ENCODE measurements at regions not wholly inside any gene's neighbourhood (a gene's known extent, or its start where the extent isn't known, plus 50 kb on each side); places are given as distances from the start of the nearest gene placed in this dataset.

GRCh38 chr22:44404341-44405020 is 91.7 kb upstream of the SHISAL1 start:
- H2BK120ac ChIP-seq (ENCODE audit: insufficient read depth, low read length, poor library complexity): no peak overlapping the region
- H4K91ac ChIP-seq (ENCODE audit: low read depth, low read length): no peak overlapping the region
- no peaks in the 10 kb centered on the region for H3K27me3 ChIP-seq (ENCODE audit: insufficient read depth, low read length)
- H3K4me2 ChIP-seq (ENCODE audit: low read length): no peak overlapping the region
- no peak overlapping the region for H2AFZ ChIP-seq (ENCODE audit: insufficient read depth, low read length, poor library complexity)
- no peak overlapping the region for H4K12ac ChIP-seq (ENCODE audit: low read depth, low read length)
- H3K4ac ChIP-seq (ENCODE audit: low read depth, low read length): no peak overlapping the region
- H2BK5ac ChIP-seq (ENCODE audit: low read depth, low read length, poor library complexity): no peak overlapping the region
- no peaks in the 10 kb centered on the region for H3K79me1 ChIP-seq (ENCODE audit: low read length)
- DNase-seq: no peak
- no peak overlapping the region for H3K9ac ChIP-seq (ENCODE audit: low read length)
- no peaks in the 10 kb centered on the region for H3K36me3 ChIP-seq (ENCODE audit: control insufficient read depth in 1 of 2, insufficient read depth in 2 of 2, low read length in 2 of 2)
- H3K14ac ChIP-seq (ENCODE audit: low read length): no peak overlapping the region
- no peaks in the 10 kb centered on the region for H3K4me1 ChIP-seq (ENCODE audit: control insufficient read depth in 1 of 2, insufficient read depth in 2 of 2, low read length in 2 of 2)
- H4K8ac ChIP-seq (ENCODE audit: low read depth, low read length): no peak overlapping the region
- no peak overlapping the region for H3K23ac ChIP-seq (ENCODE audit: low read length)
- H3K18ac ChIP-seq (ENCODE audit: low read length): no peak overlapping the region
- WGBS (ENCODE audit: extremely low coverage, insufficient coverage, insufficient read length): no CpG with 5 or more reads among the region's 16 CpGs
- no peak overlapping the region for H3K27ac ChIP-seq (ENCODE audit: low read depth, low read length)
- H3K9me3 ChIP-seq (ENCODE audit: insufficient read depth, low read depth, low read length): peaks cover 7% of the 10 kb centered on the region
- H3K4me3 ChIP-seq (ENCODE audit: low read depth, low read length): no peak overlapping the region
- no peak overlapping the region for H2AK5ac ChIP-seq (ENCODE audit: low read length)
- no peak overlapping the region for H2BK12ac ChIP-seq (ENCODE audit: low read length)
- no peaks in the 10 kb centered on the region for H3K79me2 ChIP-seq (ENCODE audit: control insufficient read depth, insufficient read depth, low read length, poor library complexity)

- no peak overlapping the region for H2BK5ac ChIP-seq (ENCODE audit: low read depth, low read length, poor library complexity)
- DNase-seq: no peak
- H3K18ac ChIP-seq (ENCODE audit: low read length): no peak overlapping the region
- no peaks in the 10 kb centered on the region for H3K4me1 ChIP-seq (ENCODE audit: control insufficient read depth in 1 of 2, insufficient read depth in 2 of 2, low read length in 2 of 2)
- H2BK120ac ChIP-seq (ENCODE audit: insufficient read depth, low read length, poor library complexity): no peak overlapping the region
- no peak overlapping the region for H3K23ac ChIP-seq (ENCODE audit: low read length)
- H4K91ac ChIP-seq (ENCODE audit: low read depth, low read length): no peak overlapping the region
- H2AK5ac ChIP-seq (ENCODE audit: low read length): no peak overlapping the region
- no peak overlapping the region for H3K4me3 ChIP-seq (ENCODE audit: low read depth, low read length)
- no peaks in the 10 kb centered on the region for H3K79me2 ChIP-seq (ENCODE audit: control insufficient read depth, insufficient read depth, low read length, poor library complexity)
- H3K9ac ChIP-seq (ENCODE audit: low read length): no peak overlapping the region
- H3K36me3 ChIP-seq (ENCODE audit: control insufficient read depth in 1 of 2, insufficient read depth in 2 of 2, low read length in 2 of 2): no peaks in the 10 kb centered on the region
- H3K4ac ChIP-seq (ENCODE audit: low read depth, low read length): no peak overlapping the region
- no CpG with 5 or more reads among the region's 10 CpGs for WGBS (ENCODE audit: extremely low coverage, insufficient coverage, insufficient read length)
- no peak overlapping the region for H4K12ac ChIP-seq (ENCODE audit: low read depth, low read length)
- no peak overlapping the region for H3K14ac ChIP-seq (ENCODE audit: low read length)
- no peak overlapping the region for H2BK12ac ChIP-seq (ENCODE audit: low read length)
- no peak overlapping the region for H2AFZ ChIP-seq (ENCODE audit: insufficient read depth, low read length, poor library complexity)
- no peak overlapping the region for H3K4me2 ChIP-seq (ENCODE audit: low read length)
- no peaks in the 10 kb centered on the region for H3K79me1 ChIP-seq (ENCODE audit: low read length)
- no peak overlapping the region for H4K8ac ChIP-seq (ENCODE audit: low read depth, low read length)
- H3K27ac ChIP-seq (ENCODE audit: low read depth, low read length): no peak overlapping the region
- H3K9me3 ChIP-seq (ENCODE audit: insufficient read depth, low read depth, low read length): peaks cover 8% of the 10 kb centered on the region
- H3K27me3 ChIP-seq (ENCODE audit: insufficient read depth, low read length): no peaks in the 10 kb centered on the region
Observed at GRCh38 chr22:44403602-44404329, 91.0 kb upstream of the SHISAL1 start.

- no peak overlapping the region for H3K4me2 ChIP-seq (ENCODE audit: low read length)
- no peaks in the 10 kb centered on the region for H3K79me2 ChIP-seq (ENCODE audit: control insufficient read depth, insufficient read depth, low read length, poor library complexity)
- H3K4me3 ChIP-seq (ENCODE audit: low read depth, low read length): no peak overlapping the region
- H2BK12ac ChIP-seq (ENCODE audit: low read length): no peak overlapping the region
- no peak overlapping the region for H4K91ac ChIP-seq (ENCODE audit: low read depth, low read length)
- no peak for DNase-seq
- no peak overlapping the region for H3K27ac ChIP-seq (ENCODE audit: low read depth, low read length)
- H2AFZ ChIP-seq (ENCODE audit: insufficient read depth, low read length, poor library complexity): no peak overlapping the region
- H3K4ac ChIP-seq (ENCODE audit: low read depth, low read length): no peak overlapping the region
- H3K14ac ChIP-seq (ENCODE audit: low read length): no peak overlapping the region
- no peak overlapping the region for H2AK5ac ChIP-seq (ENCODE audit: low read length)
- H4K12ac ChIP-seq (ENCODE audit: low read depth, low read length): no peak overlapping the region
- no peak overlapping the region for H2BK120ac ChIP-seq (ENCODE audit: insufficient read depth, low read length, poor library complexity)
- no peaks in the 10 kb centered on the region for H3K4me1 ChIP-seq (ENCODE audit: control insufficient read depth in 1 of 2, insufficient read depth in 2 of 2, low read length in 2 of 2)
- H4K8ac ChIP-seq (ENCODE audit: low read depth, low read length): no peak overlapping the region
- no peaks in the 10 kb centered on the region for H3K79me1 ChIP-seq (ENCODE audit: low read length)
- H3K18ac ChIP-seq (ENCODE audit: low read length): no peak overlapping the region
- no peak overlapping the region for H3K23ac ChIP-seq (ENCODE audit: low read length)
- H3K9me3 ChIP-seq (ENCODE audit: insufficient read depth, low read depth, low read length): peaks cover 8% of the 10 kb centered on the region
- no peak overlapping the region for H2BK5ac ChIP-seq (ENCODE audit: low read depth, low read length, poor library complexity)
- WGBS (ENCODE audit: extremely low coverage, insufficient coverage, insufficient read length): no CpG with 5 or more reads among the region's 5 CpGs
- no peaks in the 10 kb centered on the region for H3K36me3 ChIP-seq (ENCODE audit: control insufficient read depth in 1 of 2, insufficient read depth in 2 of 2, low read length in 2 of 2)
- no peaks in the 10 kb centered on the region for H3K27me3 ChIP-seq (ENCODE audit: insufficient read depth, low read length)
- no peak overlapping the region for H3K9ac ChIP-seq (ENCODE audit: low read length)
Observed at GRCh38 chr22:44403166-44403565, 90.4 kb upstream of the SHISAL1 start.

- no peak overlapping the region for H4K12ac ChIP-seq (ENCODE audit: low read depth, low read length)
- H4K91ac ChIP-seq (ENCODE audit: low read depth, low read length): no peak overlapping the region
- H2AK5ac ChIP-seq (ENCODE audit: low read length): no peak overlapping the region
- peaks cover 8% of the 10 kb centered on the region for H3K9me3 ChIP-seq (ENCODE audit: insufficient read depth, low read depth, low read length)
- no peak overlapping the region for H3K18ac ChIP-seq (ENCODE audit: low read length)
- H3K27ac ChIP-seq (ENCODE audit: low read depth, low read length): no peak overlapping the region
- no peak overlapping the region for H2BK5ac ChIP-seq (ENCODE audit: low read depth, low read length, poor library complexity)
- no peak overlapping the region for H3K23ac ChIP-seq (ENCODE audit: low read length)
- no peaks in the 10 kb centered on the region for H3K79me1 ChIP-seq (ENCODE audit: low read length)
- no peak overlapping the region for H4K8ac ChIP-seq (ENCODE audit: low read depth, low read length)
- H3K4me2 ChIP-seq (ENCODE audit: low read length): no peak overlapping the region
- H3K79me2 ChIP-seq (ENCODE audit: control insufficient read depth, insufficient read depth, low read length, poor library complexity): no peaks in the 10 kb centered on the region
- no peak for DNase-seq
- no peak overlapping the region for H2AFZ ChIP-seq (ENCODE audit: insufficient read depth, low read length, poor library complexity)
- no CpG with 5 or more reads among the region's 10 CpGs for WGBS (ENCODE audit: extremely low coverage, insufficient coverage, insufficient read length)
- no peak overlapping the region for H3K4ac ChIP-seq (ENCODE audit: low read depth, low read length)
- no peaks in the 10 kb centered on the region for H3K36me3 ChIP-seq (ENCODE audit: control insufficient read depth in 1 of 2, insufficient read depth in 2 of 2, low read length in 2 of 2)
- no peak overlapping the region for H3K4me3 ChIP-seq (ENCODE audit: low read depth, low read length)
- no peak overlapping the region for H3K14ac ChIP-seq (ENCODE audit: low read length)
- no peaks in the 10 kb centered on the region for H3K4me1 ChIP-seq (ENCODE audit: control insufficient read depth in 1 of 2, insufficient read depth in 2 of 2, low read length in 2 of 2)
- H3K9ac ChIP-seq (ENCODE audit: low read length): no peak overlapping the region
- no peak overlapping the region for H2BK12ac ChIP-seq (ENCODE audit: low read length)
- no peak overlapping the region for H2BK120ac ChIP-seq (ENCODE audit: insufficient read depth, low read length, poor library complexity)
- no peaks in the 10 kb centered on the region for H3K27me3 ChIP-seq (ENCODE audit: insufficient read depth, low read length)
Observed at GRCh38 chr22:44402196-44403111, 89.7 kb upstream of the SHISAL1 start.

Data from trophoblast cell (in vitro differentiated cells and primary cell).